ENCODE measurements at regions not wholly inside any gene's neighbourhood (a gene's known extent, or its start where the extent isn't known, plus 50 kb on each side); places are given as distances from the start of the nearest gene placed in this dataset.
A peak's percentile ranks its signal among the peaks of the same experiment; 100 is the strongest.

GRCh38 chr14:98093111-98093510 lies 1178.9 kb downstream of the BCL11B start:
- no peak for DNase-seq

DNA sequence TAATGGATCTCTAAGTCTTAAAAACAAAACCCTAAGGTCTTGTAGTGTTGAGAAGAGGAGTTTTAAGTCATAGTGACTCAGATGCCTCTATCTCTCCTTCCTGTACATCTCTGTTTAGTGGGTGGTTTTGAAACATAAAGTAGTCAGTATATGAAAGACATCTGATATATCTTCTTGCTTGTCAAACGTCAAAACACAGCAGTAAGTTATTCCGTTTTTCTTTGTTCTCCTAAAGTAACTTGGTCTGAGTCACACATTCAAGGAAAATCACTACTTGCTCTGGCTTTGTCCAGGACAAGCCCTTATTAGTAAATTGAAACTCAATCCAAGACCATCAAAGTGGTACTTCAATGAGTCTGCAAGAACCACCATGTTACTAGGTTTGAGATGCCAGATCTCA lies 1172.5 kb downstream of the BCL11B start:
- DNase-seq: no peak

DNA sequence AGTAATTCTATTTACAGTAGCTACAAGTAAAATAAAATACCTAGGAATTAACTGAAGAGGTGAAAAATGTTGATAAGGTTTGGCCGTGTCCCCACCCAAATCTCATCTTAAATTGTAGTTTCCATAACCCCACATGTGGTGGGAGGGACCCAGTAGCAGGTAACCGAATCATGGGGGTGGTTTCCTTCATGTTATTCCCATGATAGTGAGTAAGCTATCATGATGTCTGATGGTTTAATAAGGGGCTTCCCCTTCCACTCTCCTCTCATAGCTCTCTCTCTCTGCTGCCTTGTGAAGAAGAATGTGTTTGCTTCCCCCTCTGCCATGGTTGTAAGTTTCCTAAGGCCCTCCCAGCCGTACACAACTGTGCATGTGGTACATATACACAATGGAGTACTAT lies 1170.7 kb downstream of the BCL11B start:
- peak; percentile 23 for DNase-seq

DNA sequence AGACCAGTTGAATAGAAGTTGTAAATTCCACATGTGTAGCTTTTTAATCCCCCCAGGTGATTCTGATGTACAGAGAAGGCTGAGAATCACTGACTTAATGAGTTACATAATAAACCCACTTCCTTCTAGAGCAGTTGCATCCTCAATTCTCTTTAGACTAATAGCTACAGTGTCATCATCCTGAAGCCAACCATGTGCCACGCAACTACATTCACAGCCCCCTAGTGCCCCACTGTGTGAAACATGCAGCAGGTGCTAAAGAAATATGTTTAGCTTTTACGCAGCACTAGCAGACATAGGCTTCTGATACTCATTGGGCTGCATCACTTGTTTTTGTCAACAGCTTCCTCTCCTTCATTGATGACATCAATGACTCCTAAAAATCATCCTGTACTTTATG lies 1168.3 kb downstream of the BCL11B start:
- DNase-seq: peak; percentile 25

DNA sequence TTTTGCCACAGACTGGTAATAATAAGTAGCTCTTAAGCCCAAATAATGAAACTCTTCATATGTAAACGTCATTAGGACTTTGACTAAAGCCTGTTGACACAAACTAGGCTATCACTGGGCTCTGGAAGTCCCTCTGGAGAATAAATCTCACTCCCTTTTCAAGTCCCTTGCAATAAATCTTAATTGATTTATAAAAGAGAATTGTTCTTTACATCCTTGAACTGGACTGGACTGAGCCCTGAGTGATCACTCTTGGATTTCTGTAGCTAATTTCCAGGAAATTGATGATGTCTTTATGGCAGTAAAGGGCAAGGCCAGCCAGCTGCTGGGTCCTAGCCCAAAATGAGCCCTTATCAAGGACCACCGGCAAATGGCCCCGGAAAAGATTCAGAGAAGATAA lies 1162.7 kb downstream of the BCL11B start:
- DNase-seq: no peak

- DNase-seq: no peak
Observed at GRCh38 chr14:98112194-98112780, 1159.7 kb downstream of the BCL11B start.

GRCh38 chr14:98114122-98114895 lies 1157.7 kb downstream of the BCL11B start:
- no peak for DNase-seq

GRCh38 chr14:98114946-98115345 lies 1157.1 kb downstream of the BCL11B start:
- DNase-seq: no peak

- DNase-seq: no peak
Observed at GRCh38 chr14:98118749-98119148, 1153.2 kb downstream of the BCL11B start.

DNA sequence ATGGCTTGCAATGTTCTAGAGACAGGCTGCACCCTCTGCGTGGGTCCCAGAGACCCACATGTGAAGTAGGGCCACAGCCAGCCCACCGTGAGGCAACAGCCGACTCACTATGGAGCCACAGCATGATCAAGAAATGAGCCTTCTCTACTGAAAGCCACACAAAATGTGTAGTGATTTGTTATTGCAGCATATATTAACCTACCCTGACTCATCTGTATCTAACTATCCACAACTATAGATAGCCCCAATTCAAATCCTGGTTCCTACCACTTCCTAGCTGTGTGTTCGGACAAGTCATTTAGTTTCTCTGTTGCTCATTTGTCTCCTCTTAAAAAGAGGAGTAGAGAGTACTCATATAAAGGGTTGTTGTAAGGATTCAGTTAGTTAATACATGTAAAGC lies 1152.3 kb downstream of the BCL11B start:
- no peak for DNase-seq

- DNase-seq: peak; percentile 27
Observed at GRCh38 chr14:98120831-98121464, 1151.0 kb downstream of the BCL11B start.

DNA sequence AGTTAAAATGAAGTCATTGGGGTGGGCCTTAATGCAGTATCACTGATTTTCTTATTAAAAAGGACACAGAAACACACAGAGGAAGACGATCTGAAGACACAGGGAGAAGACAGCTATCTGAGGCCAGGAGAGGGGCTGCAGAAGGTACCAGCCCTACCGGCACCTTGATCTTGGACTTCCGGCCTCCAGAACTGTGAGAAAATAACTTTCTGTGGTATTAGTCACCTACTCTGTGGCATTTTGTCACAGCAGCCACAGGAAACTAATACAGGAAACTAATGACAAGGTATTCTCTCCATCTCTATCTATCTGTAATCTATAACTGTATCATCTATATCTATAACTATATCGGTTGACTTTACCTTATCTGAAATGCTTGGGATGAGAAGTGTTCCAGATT lies 1149.5 kb downstream of the BCL11B start:
- no peak for DNase-seq

DNA sequence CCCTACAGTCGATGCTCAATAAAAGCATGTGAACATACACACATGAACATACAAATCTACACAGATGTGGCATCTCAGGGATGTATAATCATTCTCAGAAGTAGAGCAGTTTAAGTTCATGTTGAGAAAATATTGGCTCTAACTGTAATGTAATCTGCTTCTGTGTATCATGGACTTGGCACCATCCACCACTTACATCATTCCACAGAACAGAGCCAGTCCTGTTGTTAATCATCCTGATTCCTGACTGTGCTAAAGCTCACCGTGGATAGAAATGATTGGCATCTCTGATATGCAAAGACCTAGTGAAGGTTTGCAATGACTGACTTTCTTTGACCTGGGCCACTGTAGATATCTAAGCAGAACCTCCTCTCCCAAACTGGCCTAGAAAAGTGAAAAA lies 1141.3 kb downstream of the BCL11B start:
- DNase-seq: no peak

GRCh38 chr14:98131406-98131805 lies 1140.6 kb downstream of the BCL11B start:
- DNase-seq: no peak

- DNase-seq: no peak
Observed at GRCh38 chr14:98133806-98134205, 1138.2 kb downstream of the BCL11B start.

- DNase-seq: peak; percentile 33
Observed at GRCh38 chr14:98136012-98136789, 1135.8 kb downstream of the BCL11B start.

- DNase-seq: no peak
Observed at GRCh38 chr14:98137131-98138025, 1134.6 kb downstream of the BCL11B start.

- peak; percentile 64 for DNase-seq
Observed at GRCh38 chr14:98138666-98139065, 1133.3 kb downstream of the BCL11B start.

DNA sequence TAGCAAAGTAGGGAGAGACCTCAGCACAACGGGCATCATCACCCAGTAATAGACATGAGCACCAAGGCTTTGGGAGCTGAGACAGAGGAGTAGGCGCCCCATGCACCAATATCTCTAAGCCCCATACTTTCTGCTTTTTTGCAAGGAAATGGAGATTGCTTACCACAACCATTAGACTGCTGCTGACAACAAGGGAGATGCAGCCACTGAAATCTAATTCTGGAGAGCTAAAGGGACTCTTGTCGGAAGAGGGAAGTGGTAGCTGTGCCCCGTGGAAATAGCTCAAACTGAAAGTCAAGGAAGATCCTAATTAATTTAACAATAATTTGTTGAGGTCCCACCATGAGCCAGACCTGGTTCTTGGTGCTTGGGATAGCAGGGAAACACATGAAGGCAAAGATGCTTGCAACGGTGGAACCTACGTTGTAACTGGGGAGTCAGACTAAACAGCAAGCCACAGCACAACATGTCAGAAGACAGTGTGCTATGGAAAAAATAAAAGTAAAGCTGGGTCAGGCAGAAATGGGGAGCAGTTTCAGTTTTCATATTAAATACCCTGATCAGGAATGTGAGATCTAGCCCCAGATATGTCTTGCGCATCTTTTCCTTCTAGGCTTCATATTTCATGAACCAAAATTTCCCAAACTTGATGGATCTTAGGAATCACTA lies 1131.0 kb downstream of the BCL11B start:
- no peak for DNase-seq

- DNase-seq: no peak
Observed at GRCh38 chr14:98143566-98143965, 1128.4 kb downstream of the BCL11B start.

- no peak for DNase-seq
Observed at GRCh38 chr14:98144964-98145363, 1127.0 kb downstream of the BCL11B start.

- no peak for DNase-seq
Observed at GRCh38 chr14:98146416-98146815, 1125.6 kb downstream of the BCL11B start.
